HG03103 (cell line): ENCODE measurements at regions not wholly inside any gene's neighbourhood (a gene's known extent, or its start where the extent isn't known, plus 50 kb on each side); places are given as distances from the start of the nearest gene placed in this dataset.
"Not testable (repeated sequence)": the region's sequence is repeated elsewhere in the genome, so short reads cannot be mapped to it uniquely, and the experiment has no call there.

Experiments used
- ATAC-seq: cut with Tn5 transposase; IDR thresholded peaks from one replicate; pipeline ENCODE4 v1.9.1; 2021; ENCODE audit warnings: low read depth; ENCODE audit not compliant: unreplicated experiment

DNA sequence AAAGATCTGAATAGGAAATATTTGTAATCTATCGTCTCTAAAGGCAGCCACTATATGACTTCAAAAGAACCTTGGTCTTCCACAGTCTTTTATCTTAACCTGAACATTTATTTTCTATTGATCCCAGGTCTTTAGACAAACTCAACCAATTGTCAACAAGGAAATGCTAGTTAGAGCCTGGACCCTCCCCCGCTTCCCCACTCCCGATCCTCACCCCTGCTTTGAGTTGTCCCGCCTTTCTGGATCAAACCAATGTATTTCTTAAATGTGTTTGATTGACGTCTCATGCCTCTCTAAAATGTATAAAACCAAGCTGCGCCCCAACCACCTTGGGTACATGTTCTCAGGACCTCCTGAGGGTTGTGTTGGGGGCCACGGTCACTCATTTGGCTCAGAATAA is 506.6 kb downstream of the RPIA start:
- not testable (repeated sequence) for ATAC-seq

DNA sequence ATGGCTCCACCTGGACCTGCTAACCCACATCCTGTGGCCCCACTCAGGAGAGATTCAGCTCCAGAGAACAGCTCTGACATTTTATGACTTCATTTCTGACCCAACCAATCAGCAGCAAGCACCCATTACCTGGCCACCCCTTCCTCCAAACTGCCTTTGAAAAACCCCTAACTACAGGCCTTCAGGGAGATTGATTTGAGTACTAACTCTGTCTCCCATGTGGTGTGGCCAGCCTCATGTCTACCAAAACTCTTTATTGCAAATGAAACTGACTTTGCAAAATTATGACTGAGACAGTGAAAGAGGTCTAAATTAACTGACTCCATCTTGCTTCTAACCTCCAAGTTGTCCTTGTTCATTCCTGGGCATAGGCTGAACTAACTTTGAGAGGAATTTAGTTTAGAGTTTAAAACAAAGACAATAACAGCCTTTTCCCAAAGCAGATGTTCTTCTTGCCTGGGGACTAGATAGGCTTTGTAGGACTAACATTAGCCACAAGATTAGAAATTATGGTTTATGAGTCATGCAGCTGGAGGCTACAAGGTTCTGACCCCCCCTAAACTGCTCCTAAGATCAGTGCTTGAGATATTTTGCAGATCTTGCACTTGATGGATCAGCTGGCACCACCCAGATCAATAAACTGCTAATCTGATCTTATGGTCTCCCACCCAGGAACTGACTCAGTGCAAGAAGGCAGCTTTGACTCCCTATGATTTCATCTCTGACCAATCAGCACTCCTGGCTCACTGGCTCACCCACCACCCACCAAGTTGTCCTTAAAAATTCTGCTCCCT is 508.2 kb downstream of the RPIA start:
- ATAC-seq, result not testable (repeated sequence)

DNA sequence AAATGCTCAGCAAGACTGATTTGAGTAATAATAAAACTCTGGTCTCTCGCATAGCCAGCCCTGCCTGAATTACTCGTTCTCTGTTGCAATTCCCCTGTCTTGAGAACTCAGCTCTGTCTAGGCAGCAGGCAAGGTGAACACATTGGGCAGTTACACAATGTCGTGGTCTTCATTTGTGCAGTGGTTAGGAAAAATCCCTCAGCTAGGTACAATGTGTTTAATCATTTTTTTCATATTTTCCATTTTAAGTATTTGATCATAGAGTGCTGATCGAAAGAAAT is 508.7 kb downstream of the RPIA start:
- ATAC-seq, result not testable (repeated sequence)

DNA sequence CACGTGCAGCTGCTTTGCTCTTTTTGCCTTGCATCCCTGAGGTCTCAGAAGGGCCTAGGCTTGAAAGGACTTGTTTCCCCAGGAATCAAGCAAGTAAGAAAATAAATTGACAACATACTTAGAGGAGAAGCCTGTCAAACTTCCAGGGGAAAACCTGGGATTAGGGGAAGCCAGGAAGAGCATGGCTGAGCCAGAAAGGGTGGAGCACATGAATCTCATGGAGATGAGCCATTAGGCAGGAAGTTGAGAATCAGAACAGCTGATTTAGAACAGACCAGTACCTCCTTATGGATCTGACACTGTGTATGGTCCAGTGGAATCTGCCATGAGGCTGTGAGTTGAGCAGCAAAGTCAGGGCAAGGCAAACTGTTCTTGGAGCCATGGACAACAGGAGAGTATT is 511.0 kb downstream of the RPIA start:
- ATAC-seq, result not testable (repeated sequence)

DNA sequence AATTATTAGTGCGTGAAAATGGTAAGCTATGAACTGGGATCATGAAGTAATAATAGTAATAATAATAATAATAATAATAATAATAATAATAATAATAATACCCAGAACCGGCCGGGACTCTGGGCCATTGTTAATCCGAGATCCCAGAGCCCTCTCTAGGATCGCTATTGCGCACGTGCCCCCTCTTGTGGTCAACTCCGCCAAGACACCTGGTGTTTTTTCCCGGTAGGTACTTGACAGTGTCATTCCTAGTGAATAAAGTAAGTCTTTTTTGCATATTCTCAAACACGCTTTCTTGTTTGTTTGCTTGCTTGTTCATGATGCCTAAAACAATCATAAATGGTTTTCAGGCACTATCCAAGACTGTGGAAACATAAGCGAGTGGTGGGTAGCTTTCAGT is 513.7 kb downstream of the RPIA start:
- ATAC-seq, result not testable (repeated sequence)

DNA sequence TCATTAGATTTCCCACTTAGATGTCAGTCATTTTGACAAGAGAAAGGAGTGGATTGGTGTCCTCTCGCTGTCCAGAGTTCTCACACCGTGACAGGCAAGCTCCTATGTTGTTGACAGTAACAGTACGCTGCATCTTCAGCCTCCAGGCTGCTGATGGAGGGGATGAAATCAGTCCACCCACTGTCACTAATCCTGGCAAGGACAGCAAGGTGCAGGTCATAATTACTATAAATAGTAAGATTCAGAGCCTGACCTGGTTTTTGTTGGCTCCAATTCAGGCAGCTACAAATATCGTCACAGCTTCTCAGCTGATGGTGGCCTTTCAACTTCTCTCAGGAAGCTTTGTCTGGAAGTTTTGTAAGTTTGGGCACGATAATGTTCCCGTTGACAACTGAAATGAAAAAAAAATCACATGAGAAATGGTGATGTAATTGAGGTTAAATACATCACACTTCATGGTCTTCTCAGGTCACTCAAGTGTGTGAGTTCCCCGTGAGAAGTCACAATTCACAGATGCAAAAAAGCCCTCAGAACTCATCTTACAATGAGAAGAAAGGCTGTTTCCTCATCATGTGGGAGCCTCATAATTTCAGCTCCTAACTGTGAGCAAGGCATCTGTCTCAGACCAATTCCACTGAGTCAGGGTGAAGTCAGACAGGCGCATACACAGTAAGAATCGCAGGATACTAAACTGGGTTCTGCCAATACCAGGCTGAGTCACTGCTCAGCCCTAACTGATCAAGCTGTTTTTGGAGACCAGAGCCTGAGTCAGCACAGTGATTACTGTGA is 516.9 kb downstream of the RPIA start:
- ATAC-seq, result not testable (repeated sequence)

DNA sequence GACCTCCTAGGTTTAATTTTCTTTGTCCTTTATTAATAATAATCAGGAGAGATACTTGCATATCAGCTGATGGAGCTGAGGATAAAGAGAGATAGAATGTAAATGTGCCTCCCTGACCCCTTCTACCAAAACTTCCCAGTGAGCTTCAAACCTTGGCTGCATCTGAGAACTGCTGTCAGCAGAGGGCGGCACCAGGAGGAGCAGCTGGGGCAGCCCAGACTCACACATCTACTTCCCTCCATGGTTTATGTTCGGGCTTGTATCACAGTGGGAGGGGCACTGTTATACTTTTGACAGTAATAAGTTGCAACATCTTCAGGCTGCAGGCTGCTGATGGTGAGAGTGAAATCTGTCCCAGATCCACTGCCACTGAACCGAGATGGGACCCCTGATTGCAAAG is 521.7 kb downstream of the RPIA start:
- ATAC-seq, result peak; percentile 84

DNA sequence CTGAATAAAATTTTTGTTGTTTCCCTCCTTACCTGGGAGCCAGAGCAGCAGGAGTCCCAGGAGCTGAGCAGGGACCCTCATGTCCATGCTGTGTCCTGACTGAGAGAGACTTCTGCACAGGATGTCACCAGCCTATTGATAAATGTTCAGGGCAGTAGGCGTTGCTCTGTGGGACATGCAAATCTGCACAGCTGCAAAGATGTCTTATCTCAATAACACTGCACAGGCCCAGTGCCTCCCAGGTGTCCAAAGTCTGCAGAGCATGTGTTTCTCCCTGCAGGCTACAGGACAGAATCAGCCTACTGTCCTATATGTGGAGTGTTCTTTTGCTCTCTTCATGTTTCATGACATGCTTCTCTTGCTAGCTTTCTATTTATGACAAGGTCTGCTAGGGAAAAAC is 522.3 kb downstream of the RPIA start:
- not testable (repeated sequence) for ATAC-seq

DNA sequence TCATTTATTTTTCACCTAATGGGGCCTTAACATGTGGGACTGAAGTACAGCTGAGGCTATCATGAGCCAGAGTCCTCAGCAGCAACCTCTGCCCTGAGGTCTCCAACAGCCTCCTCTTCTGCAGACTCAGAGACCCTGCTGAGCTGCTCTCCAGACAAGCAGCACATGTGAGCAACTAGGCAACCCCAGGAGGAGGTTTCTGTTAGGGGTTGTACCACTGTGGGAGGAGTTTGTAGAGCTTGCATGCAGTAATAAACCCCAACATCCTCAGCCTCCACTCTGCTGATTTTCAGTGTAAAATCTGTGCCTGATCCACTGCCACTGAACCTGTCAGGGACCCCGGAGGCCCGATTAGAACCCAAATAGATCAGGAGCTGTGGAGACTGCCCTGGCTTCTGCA is 530.0 kb downstream of the RPIA start:
- ATAC-seq, result not testable (repeated sequence)

DNA sequence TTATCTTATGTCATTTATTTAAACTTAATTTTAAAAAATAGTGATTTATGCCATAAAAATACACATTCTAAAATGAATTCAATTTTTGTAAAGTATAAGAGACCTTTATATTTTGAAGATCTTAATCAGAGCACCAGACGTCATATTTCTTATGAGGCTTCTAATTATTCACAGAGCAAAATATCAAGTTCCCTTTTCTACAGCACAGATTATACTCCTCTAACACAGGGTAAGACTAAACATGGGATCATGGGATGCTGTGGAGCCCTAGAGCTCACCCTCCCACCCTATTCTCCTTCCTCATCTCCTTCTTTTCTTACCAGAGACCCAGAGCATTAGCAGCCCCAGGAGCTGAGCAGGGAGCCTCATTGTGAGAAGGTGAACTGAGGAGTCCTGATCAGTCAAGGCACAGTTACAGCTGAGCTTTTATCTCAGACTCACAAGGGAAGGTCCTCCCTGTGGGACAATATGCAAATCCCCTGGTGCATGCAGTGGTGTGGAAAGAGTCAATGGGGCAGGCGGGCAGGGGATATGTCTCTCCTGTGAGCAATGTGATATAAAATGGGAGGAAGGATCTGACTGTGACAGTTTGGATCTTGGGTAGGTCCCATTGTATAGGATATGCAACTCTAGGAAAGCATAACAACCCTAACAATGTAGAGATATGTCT is 530.7 kb downstream of the RPIA start:
- ATAC-seq, result peak; percentile 56

DNA sequence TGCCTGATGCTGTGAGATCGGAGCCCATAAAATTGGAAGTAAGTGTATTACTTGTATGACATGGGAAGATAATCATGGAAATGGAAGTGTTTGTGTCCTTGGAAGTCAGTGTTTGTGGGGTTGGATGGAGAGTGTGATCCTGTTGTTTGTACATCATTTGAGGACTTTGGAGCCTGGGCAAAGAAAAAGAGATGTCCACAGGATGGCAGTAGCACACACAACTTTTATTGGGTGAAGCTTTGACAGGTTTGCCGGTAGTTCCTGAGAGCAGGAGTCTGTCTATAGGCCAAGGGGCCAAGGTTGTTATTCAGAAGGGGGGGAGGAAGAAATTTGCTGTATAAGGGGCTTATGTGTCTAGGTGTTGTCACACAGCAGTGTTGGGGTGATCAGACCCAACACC is 533.3 kb downstream of the RPIA start:
- ATAC-seq, result not testable (repeated sequence)

DNA sequence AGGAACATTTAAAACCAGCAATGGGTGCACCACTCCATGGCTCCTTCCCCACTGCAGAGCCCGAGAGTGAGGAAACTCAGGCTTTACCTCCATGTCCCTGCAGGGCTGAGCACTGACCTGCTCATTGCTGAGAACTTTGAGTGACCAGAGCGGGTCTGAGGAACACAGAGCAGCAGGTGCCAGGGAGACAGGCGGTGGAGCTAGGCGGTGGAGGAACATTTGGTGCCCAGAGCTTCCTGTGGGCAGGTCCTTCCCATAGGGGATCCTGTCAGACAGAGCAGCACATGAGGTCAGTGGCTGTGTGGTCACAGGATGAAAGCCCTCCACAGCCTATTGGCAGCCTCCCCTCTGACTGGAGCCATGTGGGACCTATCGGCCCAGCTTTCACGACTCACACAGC is 538.5 kb downstream of the RPIA start:
- not testable (repeated sequence) for ATAC-seq

DNA sequence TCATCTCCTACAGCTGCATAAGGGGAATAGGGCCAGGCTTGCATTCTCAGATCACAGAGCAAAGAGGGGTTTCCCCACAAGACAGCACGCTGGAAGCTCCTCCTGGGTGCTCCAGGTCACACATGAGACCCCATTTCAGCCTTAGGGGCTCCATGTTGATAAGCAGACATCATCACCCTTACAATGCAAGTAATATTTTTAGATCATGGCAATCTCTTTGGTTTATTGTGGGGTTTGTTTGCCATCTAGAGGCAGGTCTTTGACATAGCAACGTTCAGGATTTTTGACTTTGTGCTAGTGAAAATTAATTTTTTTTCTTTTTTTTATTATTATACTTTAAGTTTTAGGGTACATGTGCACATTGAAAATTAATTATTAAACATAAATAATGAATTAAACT is 539.8 kb downstream of the RPIA start:
- ATAC-seq, result not testable (repeated sequence)

DNA sequence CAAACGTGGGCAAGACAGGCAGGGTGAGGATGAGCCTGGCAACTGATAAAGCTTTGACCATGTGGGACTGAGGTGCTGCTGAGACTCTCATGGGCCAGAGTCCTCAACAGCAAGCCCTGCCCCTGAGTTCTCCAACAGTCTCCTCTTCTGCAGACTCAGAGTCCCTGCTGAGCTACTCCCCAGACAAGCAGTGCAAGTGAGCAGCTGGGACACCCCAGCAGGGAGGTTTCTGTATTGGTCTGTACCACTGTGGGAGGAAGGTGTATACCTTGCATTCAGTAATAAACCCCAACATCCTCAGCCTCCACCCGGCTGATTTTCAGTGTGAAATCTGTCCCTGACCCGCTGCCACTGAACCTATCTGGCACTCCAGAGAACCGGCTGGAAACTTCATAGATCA is 542.5 kb downstream of the RPIA start:
- ATAC-seq, result not testable (repeated sequence)

DNA sequence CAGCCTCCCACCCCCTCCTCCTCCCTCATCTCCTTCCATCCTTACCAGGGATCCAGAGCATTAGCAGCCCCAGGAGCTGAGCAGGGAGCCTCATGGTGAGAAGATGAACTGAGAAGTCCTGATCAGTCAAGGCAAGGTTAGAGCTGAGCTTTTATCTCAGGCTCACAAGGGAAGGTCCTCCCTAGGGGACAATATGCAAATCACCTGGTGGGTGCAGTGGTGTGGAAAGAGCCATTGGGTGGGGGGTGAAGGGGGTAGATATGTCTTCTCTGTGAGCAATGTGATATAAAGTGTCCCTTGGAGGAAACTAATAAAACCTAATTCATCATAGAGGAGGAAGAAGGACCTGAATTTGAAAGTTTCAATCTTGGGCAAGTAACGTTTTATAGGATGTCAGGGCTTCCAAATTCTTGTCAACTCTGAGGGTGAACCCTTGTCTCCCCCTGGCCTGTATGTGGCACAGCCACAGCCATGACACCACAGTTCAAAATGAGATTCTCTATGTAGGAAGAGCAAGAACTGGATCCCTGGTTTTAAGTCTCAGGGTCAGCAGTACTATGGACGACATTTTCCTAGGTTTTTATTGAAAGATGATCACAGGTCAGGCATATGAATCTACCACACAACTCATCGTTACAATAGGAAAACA is 543.5 kb downstream of the RPIA start:
- ATAC-seq, result not testable (repeated sequence)

DNA sequence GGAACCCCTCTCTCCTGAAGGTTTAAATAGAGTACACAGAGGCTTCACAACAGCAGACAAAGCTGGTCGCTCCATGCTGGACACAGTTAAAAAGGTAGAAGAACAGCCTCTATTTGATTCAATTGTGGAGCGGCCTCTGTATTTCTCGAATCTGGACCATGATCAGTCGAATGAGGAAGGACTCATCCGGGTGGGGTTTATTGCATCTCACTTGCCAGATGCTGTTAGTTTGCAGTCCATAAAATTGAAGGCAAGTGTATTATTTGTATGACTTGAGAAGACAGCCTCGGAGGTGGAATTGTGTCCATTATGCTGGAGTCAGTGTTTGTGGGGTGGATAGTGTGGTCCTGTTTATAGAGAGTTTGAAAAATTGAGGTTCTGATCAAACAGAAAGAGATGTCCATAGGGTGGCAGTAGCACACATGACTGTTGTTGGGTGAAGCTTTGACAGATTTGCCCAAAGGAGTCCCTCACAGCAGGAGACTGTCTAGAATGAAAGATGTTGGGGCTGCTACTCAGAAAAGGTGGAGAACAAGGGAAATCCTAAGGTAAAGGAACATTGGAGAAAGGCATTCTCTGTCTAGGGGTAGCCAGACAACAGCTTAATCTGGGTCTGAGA is 545.5 kb downstream of the RPIA start:
- ATAC-seq, result not testable (repeated sequence)

DNA sequence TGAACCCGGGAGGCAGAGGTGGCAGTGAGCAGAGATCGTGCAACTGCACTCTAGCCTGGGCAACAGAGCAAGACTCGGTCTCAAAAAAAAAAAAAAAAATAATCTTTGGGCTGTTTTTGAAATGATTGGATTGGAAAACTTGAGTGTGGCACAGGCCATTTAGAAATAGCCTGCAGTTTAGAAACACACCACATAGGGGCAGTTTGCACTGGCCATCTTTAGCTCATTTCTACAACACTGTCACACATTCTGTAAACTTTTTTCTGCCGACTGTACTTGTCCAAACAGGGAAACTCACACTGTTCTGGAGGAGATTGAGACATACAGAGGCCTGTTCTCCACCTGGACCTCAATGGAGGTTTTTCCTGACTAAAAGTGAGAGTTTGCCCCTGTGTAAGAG is 546.3 kb downstream of the RPIA start:
- ATAC-seq, result not testable (repeated sequence)

DNA sequence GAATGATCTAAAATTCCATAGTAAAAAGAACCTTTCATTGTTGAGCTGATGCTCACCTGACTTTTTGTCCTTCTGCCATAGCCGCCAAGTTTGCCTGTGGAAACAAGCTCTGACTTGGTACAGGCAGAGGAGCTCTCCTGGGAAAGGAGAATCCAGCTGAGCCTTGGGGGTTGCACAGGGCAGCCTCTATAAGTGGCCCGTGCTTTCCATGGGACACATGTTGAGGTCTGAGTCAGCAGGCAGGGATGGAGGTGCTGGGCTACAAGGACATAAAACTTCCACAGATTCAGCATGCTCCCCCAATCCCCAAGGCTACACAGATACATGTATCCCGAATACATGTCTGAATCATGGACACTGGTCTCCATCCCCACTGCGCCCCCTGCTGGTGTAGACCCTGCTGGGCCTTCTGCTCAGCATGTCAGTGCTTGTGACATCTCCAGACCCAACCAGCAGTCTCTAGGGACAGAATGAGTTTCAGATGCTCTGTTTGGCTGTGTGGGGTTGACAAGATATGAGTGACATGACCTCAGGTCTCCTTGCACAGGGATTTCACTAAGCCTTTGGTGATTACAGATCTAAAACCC is 551.7 kb downstream of the RPIA start:
- peak; percentile 89 for ATAC-seq

DNA sequence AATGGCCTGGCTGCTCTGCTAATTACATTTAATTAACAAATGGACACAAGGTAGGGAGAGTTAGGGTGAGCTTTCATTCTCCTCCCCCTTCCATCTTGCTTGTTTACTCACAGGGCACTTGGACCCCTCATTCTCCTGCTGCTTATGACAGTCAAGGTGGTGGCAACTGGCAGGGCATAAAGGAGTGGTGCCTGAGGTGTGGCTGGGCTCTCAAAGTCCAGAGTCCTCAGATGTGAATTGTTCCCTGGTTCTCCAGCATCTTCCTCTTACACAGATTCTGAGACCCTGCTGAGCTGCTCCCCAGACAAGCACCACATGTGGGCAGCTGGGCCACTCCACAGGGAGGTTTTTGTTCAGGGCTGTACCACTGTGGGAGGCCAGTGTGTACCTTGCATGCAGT is 552.9 kb downstream of the RPIA start:
- ATAC-seq, result not testable (repeated sequence)

DNA sequence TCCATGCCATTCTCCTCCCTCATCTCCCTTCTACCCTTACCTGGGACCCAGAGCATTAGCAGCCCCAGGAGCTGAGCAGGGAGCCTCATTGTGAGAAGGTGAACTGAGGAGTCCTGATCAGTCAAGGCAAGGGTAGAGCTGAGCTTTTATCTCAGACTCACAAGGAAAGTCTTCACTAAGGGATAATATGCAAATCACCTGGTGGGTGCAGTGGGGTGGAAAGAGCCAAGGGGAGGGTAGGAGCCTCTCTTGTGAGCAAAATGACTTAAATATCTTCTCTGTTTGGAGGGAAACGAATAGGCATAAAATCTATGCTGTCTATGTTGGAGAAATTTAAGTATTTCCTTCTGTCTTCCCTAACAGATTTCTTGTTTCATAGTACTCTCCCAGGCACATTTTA is 554.0 kb downstream of the RPIA start:
- ATAC-seq, result not testable (repeated sequence)
